ENCODE measurements at regions not wholly inside any gene's neighbourhood (a gene's known extent, or its start where the extent isn't known, plus 50 kb on each side); places are given as distances from the start of the nearest gene placed in this dataset.

GRCh38 chr9:115360122-115360521 lies 242.2 kb upstream of the TNC start:
- TF ChIP-seq EZH2phosphoT487 (IDR thresholded peaks at IDR 0.05; ENCODE audit: insufficient read depth, low read depth) (no peak), EZH2 (IDR thresholded peaks at IDR 0.05; ENCODE audit: insufficient read depth, poor library complexity, severe bottlenecking) (no peak)
